RPMI7951 (cell line): ENCODE measurements at regions not wholly inside any gene's neighbourhood (a gene's known extent, or its start where the extent isn't known, plus 50 kb on each side); places are given as distances from the start of the nearest gene placed in this dataset.
"Not testable (repeated sequence)": the region's sequence is repeated elsewhere in the genome, so short reads cannot be mapped to it uniquely, and the experiment has no call there.

Experiments used
- DNase-seq: peaks from one replicate; pipeline ENCODE4 v3.0.0-alpha.2; 2012; ENCODE audit warnings: low read depth

- no peak for DNase-seq
Measured at GRCh38 chr1:61580417-61580816, 144.5 kb downstream of the TM2D1 start.

- no peak for DNase-seq
Measured at GRCh38 chr1:61579802-61580201, 145.1 kb downstream of the TM2D1 start.

- DNase-seq: no peak
Measured at GRCh38 chr1:61572046-61572445, 152.9 kb downstream of the TM2D1 start.

GRCh38 chr1:61570191-61570590, 154.8 kb downstream of the TM2D1 start:
- DNase-seq: no peak

- DNase-seq: no peak
Measured at GRCh38 chr1:61569303-61569621, 155.7 kb downstream of the TM2D1 start.

GRCh38 chr1:61568460-61569302, 156.3 kb downstream of the TM2D1 start:
- DNase-seq: no peak

- DNase-seq: no peak
Measured at GRCh38 chr1:61566177-61566576, 158.8 kb downstream of the TM2D1 start.

GRCh38 chr1:61563611-61564010, 161.3 kb downstream of the TM2D1 start:
- no peak for DNase-seq

- DNase-seq: no peak
Measured at GRCh38 chr1:61561666-61562065, 163.3 kb downstream of the TM2D1 start.

- DNase-seq: no peak
Measured at GRCh38 chr1:61560385-61560784, 164.6 kb downstream of the TM2D1 start.

GRCh38 chr1:61556631-61557030, 168.3 kb downstream of the TM2D1 start:
- DNase-seq: no peak

- DNase-seq: no peak
Measured at GRCh38 chr1:61552630-61553305, 172.2 kb downstream of the TM2D1 start.

- DNase-seq: not testable (repeated sequence)
Measured at GRCh38 chr1:61547302-61547701, 177.6 kb downstream of the TM2D1 start.

- not testable (repeated sequence) for DNase-seq
Measured at GRCh38 chr1:61544870-61545269, 180.1 kb downstream of the TM2D1 start.

- DNase-seq: not testable (repeated sequence)
Measured at GRCh38 chr1:61543498-61543897, 181.4 kb downstream of the TM2D1 start.

GRCh38 chr1:61539720-61540462, 185.1 kb downstream of the TM2D1 start:
- no peak for DNase-seq

- no peak for DNase-seq
Measured at GRCh38 chr1:61538228-61538627, 186.7 kb downstream of the TM2D1 start.

- DNase-seq: no peak
Measured at GRCh38 chr1:61536174-61537108, 188.5 kb downstream of the TM2D1 start.

- DNase-seq: no peak
Measured at GRCh38 chr1:61534847-61535246, 190.1 kb downstream of the TM2D1 start.

- no peak for DNase-seq
Measured at GRCh38 chr1:61533546-61533945, 191.4 kb downstream of the TM2D1 start.

GRCh38 chr1:61531716-61532115, 193.2 kb downstream of the TM2D1 start:
- no peak for DNase-seq
